Astrocyte (in vitro differentiated cells and primary cell): ENCODE measurements at regions not wholly inside any gene's neighbourhood (a gene's known extent, or its start where the extent isn't known, plus 50 kb on each side); places are given as distances from the start of the nearest gene placed in this dataset.

ENCODE experiments used
- CTCF ChIP-seq: IDR thresholded peaks from 2 replicates; pipeline ENCODE4 v1.5.1; 2011; ENCODE audit warnings: low read depth, mild to moderate bottlenecking, inconsistent platforms, low read length, moderate library complexity; ENCODE audit not compliant: insufficient read depth
- EZH2 ChIP-seq: IDR thresholded peaks from 2 replicates; pipeline ENCODE4 v1.6.1; 2012; ENCODE audit warnings: mild to moderate bottlenecking, low read length, inconsistent platforms; ENCODE audit not compliant: insufficient read depth

- TF ChIP-seq CTCF (no peak), EZH2 (no peak)
These were observed 113.8 kb upstream of the ERRFI1 start for GRCh38 chr1:8139941-8140340.
